Endothelial cell of umbilical vein (primary cell): ENCODE measurements at regions not wholly inside any gene's neighbourhood (a gene's known extent, or its start where the extent isn't known, plus 50 kb on each side); places are given as distances from the start of the nearest gene placed in this dataset.

Source experiments
- BruUV-seq: library from RNA; stranded (reverse); fragments of 400-500 nt; replicated peaks from 2 replicates; lab custom pipeline; 2021; lab: Mats Ljungman, UMichigan
- CTCF ChIA-PET: fragments of 300-600, 350-600 bp; sonication (Branson Sonifier 250); formaldehyde crosslinking; loops from one replicate; lab custom pipeline; 2021; ENCODE audit warnings: antibody characterized with exemption, inconsistent platforms; lab: Charles Lee
- POLR2A ChIA-PET: fragments of 300-600, 350-600 bp; sonication (Branson Sonifier 250); formaldehyde crosslinking; loops from one replicate; lab custom pipeline; 2021; ENCODE audit warnings: antibody characterized with exemption, inconsistent platforms; lab: Charles Lee
- DNase-seq: peaks from one replicate; pipeline ENCODE4 v3.0.0-alpha.2; 2011; ENCODE audit warnings: low read depth, low spot score
- FAIRE-seq: peaks from 2 replicates; lab custom pipeline; 2011; peaks lifted over from hg19 to GRCh38; lab: Jason Lieb, UNC
- H2AFZ ChIP-seq: 2 replicates; pipeline ENCODE4 v1.6.0; 2012; ENCODE audit warnings: low read depth, low read length, control low read depth, inconsistent platforms
- H3K27ac ChIP-seq: 2 replicates; pipeline ENCODE4 v1.5.1; 2011; ENCODE audit warnings: low read depth, mild to moderate bottlenecking, control low read depth, low read length, moderate library complexity; ENCODE audit not compliant: insufficient read depth
- H3K27me3 ChIP-seq, 2 experiments: 2 replicates each; pipeline versions ENCODE4 v1.6.0 to v1.6.1; 2011; ENCODE audit warnings: low read length in 2 of 2, mixed read lengths in 1 of 2; ENCODE audit not compliant: control insufficient read depth in 2 of 2, insufficient read depth in 2 of 2
- H3K36me3 ChIP-seq, 2 experiments: 2 replicates in 1 of 2; 3 replicates in 1 of 2; pipeline ENCODE4 v1.5.1; 2011; ENCODE audit warnings: low read length in 2 of 2, mild to moderate bottlenecking in 1 of 2, moderate library complexity in 1 of 2; ENCODE audit not compliant: control insufficient read depth in 2 of 2, insufficient read depth in 2 of 2; ENCODE audit errors: extremely low read depth in 1 of 2
- H3K4me1 ChIP-seq: 3 replicates; pipeline ENCODE4 v1.5.1; 2011; ENCODE audit warnings: mild to moderate bottlenecking, low read length; ENCODE audit not compliant: control insufficient read depth, insufficient read depth; ENCODE audit errors: extremely low read depth
- H3K4me2 ChIP-seq: 2 replicates; pipeline ENCODE4 v1.6.1; 2011; ENCODE audit warnings: low read length, control low read depth, mixed read lengths; ENCODE audit not compliant: insufficient read depth
- H3K4me3 ChIP-seq, 3 experiments: fragments of 200-600 bp in 1 of 3; sonication (generic), shearing (Covaris generic) in 1 of 3; replicated peaks in 1 of 3; 2 replicates each; pipeline ENCODE4 v1.5.1; 2011 to 2016; ENCODE audit warnings: control low read depth in 3 of 3, low read length in 3 of 3, mild to moderate bottlenecking in 2 of 3, inconsistent platforms in 1 of 3, low read depth in 1 of 3, moderate library complexity in 1 of 3; ENCODE audit not compliant: insufficient read depth in 1 of 3
- H3K79me2 ChIP-seq: 2 replicates; pipeline ENCODE4 v1.6.0; 2012; ENCODE audit warnings: low read length, inconsistent platforms; ENCODE audit not compliant: control insufficient read depth, insufficient read depth
- H3K9ac ChIP-seq: replicated peaks from 2 replicates; pipeline ENCODE3; 2011; ENCODE audit warnings: low read length, control low read depth; ENCODE audit not compliant: insufficient read depth; ENCODE audit errors: extremely low read depth
- H3K9me1 ChIP-seq: replicated peaks from 3 replicates; pipeline ENCODE4 v1.6.0; 2011; ENCODE audit warnings: mild to moderate bottlenecking, low read length; ENCODE audit not compliant: control insufficient read depth, insufficient read depth; ENCODE audit errors: extremely low read depth
- H3K9me3 ChIP-seq: replicated peaks from 2 replicates; pipeline ENCODE4 v1.5.1; 2012; ENCODE audit warnings: low read length, inconsistent platforms; ENCODE audit not compliant: control insufficient read depth, insufficient read depth
- H4K20me1 ChIP-seq: replicated peaks from 2 replicates; pipeline ENCODE3; 2011; ENCODE audit warnings: mild to moderate bottlenecking, low read length; ENCODE audit not compliant: control insufficient read depth, insufficient read depth; ENCODE audit errors: extremely low read depth
- CTCF ChIP-seq, 2 donors: IDR thresholded peaks; 1 replicate in 1 of 2; 2 replicates in 1 of 2; pipeline ENCODE4 v1.5.1; 2011; ENCODE audit warnings: low read length in 2 of 2, mild to moderate bottlenecking in 2 of 2, moderate library complexity in 2 of 2, control low read depth in 1 of 2, inconsistent platforms in 1 of 2, low read depth in 1 of 2; ENCODE audit not compliant: insufficient read depth in 1 of 2; ENCODE audit errors: extremely low read depth in 1 of 2
- EZH2 ChIP-seq: IDR thresholded peaks from 2 replicates; pipeline ENCODE4 v1.6.1; 2012; ENCODE audit warnings: borderline replicate concordance, low read depth, mild to moderate bottlenecking, moderate library complexity, low read length, inconsistent platforms; ENCODE audit not compliant: severe bottlenecking
- FOS ChIP-seq: IDR thresholded peaks from 2 replicates; pipeline ENCODE4 v1.6.1; 2011; ENCODE audit warnings: mild to moderate bottlenecking, low read length, moderate library complexity, borderline replicate concordance; ENCODE audit not compliant: insufficient read depth
- GATA2 ChIP-seq: IDR thresholded peaks from 2 replicates; pipeline ENCODE4 v1.7.0; 2011; ENCODE audit warnings: low read depth, mild to moderate bottlenecking, moderate library complexity, mixed read lengths, low read length; ENCODE audit not compliant: insufficient read length, insufficient read depth
- JUN ChIP-seq: IDR thresholded peaks from 2 replicates; pipeline ENCODE4 v1.6.1; 2011; ENCODE audit warnings: borderline replicate concordance, low read depth; ENCODE audit not compliant: insufficient read length, insufficient read depth
- MAX ChIP-seq: IDR thresholded peaks from 2 replicates; pipeline ENCODE4 v1.6.1; 2011; ENCODE audit not compliant: insufficient read depth, insufficient read length
- MYC ChIP-seq: IDR thresholded peaks from one replicate; pipeline ENCODE4 v1.6.1; 2011; ENCODE audit warnings: mild to moderate bottlenecking, low read depth, low read length
- POLR2A ChIP-seq: IDR thresholded peaks from 2 replicates; pipeline ENCODE4 v1.6.1; 2012; ENCODE audit warnings: low read depth, mild to moderate bottlenecking, control low read depth, low read length
- POLR2AphosphoS5 ChIP-seq: IDR thresholded peaks from 2 replicates; pipeline ENCODE4 v1.6.1; 2012; ENCODE audit warnings: low read depth, mild to moderate bottlenecking, control low read depth, low read length, moderate library complexity; ENCODE audit not compliant: insufficient read depth
- dilution Hi-C: fragments of 300-500 bp; cut with MboI; formaldehyde crosslinking; loops from one replicate; pipeline ENCODE4 v1.15.0; 2019; ENCODE audit warnings: low sequenced_read_pairs; ENCODE audit not compliant: extremely low pct_ligation_motif_present
- intact Hi-C: fragments of 100-400 bp; cut with micrococcal nuclease; formaldehyde crosslinking; loops from one replicate; pipeline ENCODE4 v1.10.0; 2022

GRCh38 chr2:204046145-204046544, 109.6 kb downstream of the ICOS start:
- Histone ChIP-seq H2AFZ (no peak overlapping the region), H4K20me1 (no peaks in the 10 kb centered on the region), H3K4me1 (no peaks in the 10 kb centered on the region), H3K36me3 (no peaks in the 10 kb centered on the region), H3K27ac (no peak overlapping the region), H3K4me3 (no peak overlapping the region), H3K27me3 (peaks cover 26 to 30% of the 10 kb centered on the region in 2 experiments), H3K79me2 (no peaks in the 10 kb centered on the region), H3K9me1 (no peaks in the 10 kb centered on the region), H3K9me3 (no peaks in the 10 kb centered on the region), H3K9ac (no peak overlapping the region), H3K4me2 (no peak overlapping the region)
- BruUV-seq = no TSS peak
- POLR2A ChIA-PET = no interaction called here
- DNase-seq (no peak), FAIRE-seq (no peak)
- CTCF ChIA-PET = interaction anchor here (1.6 to 1.9 kb wide), 2 partner anchors 10 to 16 kb away, joined by 4 read pairs; no protein-coding TSS in a partner anchor
- dilution Hi-C loops = no loop called here
- intact Hi-C loops = no loop called here
- no peak for TF ChIP-seq MAX
- TF ChIP-seq MYC = no peak
- no peak for TF ChIP-seq GATA2
- no peak for TF ChIP-seq EZH2

GRCh38 chr2:204049635-204050034, 113.1 kb downstream of the ICOS start:
- no peak for FAIRE-seq
- Histone ChIP-seq H3K4me2 (no peak overlapping the region), H3K4me1 (no peaks in the 10 kb centered on the region), H3K27ac (no peak overlapping the region), H3K4me3 (no peak overlapping the region), H3K9me3 (no peaks in the 10 kb centered on the region), H3K36me3 (no peaks in the 10 kb centered on the region), H4K20me1 (no peaks in the 10 kb centered on the region), H3K9me1 (no peaks in the 10 kb centered on the region), H3K27me3 (peaks cover 26 to 32% of the 10 kb centered on the region in 2 experiments), H3K9ac (no peak overlapping the region), H3K79me2 (no peaks in the 10 kb centered on the region), H2AFZ (no peak overlapping the region)
- CTCF ChIA-PET = no interaction called here
- intact Hi-C loops = no loop called here
- TF ChIP-seq JUN (no peak), MAX (no peak), MYC (no peak), EZH2 (no peak), POLR2A (no peak), POLR2AphosphoS5 (no peak), FOS (no peak), CTCF (IDR thresholded peaks at IDR 0.05; ENCODE audit: extremely low read depth in 1 of 2, insufficient read depth in 1 of 2, low read depth in 1 of 2, low read length in 2 of 2) (no peak), GATA2 (no peak)
- POLR2A ChIA-PET = no interaction called here
- BruUV-seq = no TSS peak
- DNase-seq = no peak
- dilution Hi-C loops = no loop called here
